Thyroid gland (tissue), 4 donors: ENCODE measurements at regions not wholly inside any gene's neighbourhood (a gene's known extent, or its start where the extent isn't known, plus 50 kb on each side); places are given as distances from the start of the nearest gene placed in this dataset.

Experiments used
- CTCF ChIP-seq, 6 experiments: fragments of 200-600 bp in 3 of 6; fragments of 450-650 bp in 3 of 6; sonication (generic) in 3 of 6; IDR thresholded peaks; one replicate each; pipeline ENCODE4 v1.5.1; 2016 to 2019; ENCODE audit warnings: antibody characterized with exemption in 6 of 6, mild to moderate bottlenecking in 2 of 6, inconsistent platforms in 1 of 6, moderate library complexity in 1 of 6
- POLR2A ChIP-seq, 2 donors: fragments of 450-650 bp; IDR thresholded peaks; one replicate each; pipeline ENCODE4 v1.6.1; 2017; ENCODE audit warnings: antibody characterized with exemption in 2 of 2, mild to moderate bottlenecking in 2 of 2, moderate library complexity in 1 of 2

DNA sequence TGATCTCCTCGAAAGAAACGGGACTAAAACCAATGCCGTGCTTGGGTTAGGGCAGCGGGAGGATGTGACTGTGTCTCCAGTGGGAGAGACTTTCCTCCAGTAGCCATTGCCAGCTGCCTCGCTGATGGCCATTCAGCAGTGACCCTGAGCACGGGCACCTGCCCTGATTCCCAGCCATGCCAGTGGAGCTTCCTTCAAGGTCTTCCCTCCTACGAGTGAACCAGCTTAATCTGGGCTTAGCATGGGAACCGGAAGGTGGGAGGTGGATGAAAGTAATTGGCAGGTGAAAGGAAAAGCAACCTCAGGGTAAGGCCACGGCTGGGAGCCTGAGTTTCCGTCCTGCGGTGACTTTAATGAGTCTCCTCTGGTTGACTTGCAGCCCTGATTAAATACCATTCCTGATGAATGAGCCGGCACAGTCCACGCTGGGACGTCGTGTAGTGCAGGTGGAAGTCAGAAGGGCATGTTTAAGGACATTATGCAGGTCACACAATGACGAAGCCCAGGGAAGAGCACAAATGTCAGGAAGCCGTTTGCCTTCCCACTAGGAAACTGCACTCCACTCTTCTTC is 813.5 kb downstream of the QKI start:
- TF ChIP-seq CTCF (IDR thresholded peaks at IDR 0.05) (no peak), POLR2A (IDR thresholded peaks at IDR 0.05) (no peak)
